ENCODE measurements at regions not wholly inside any gene's neighbourhood (a gene's known extent, or its start where the extent isn't known, plus 50 kb on each side); places are given as distances from the start of the nearest gene placed in this dataset.

DNA sequence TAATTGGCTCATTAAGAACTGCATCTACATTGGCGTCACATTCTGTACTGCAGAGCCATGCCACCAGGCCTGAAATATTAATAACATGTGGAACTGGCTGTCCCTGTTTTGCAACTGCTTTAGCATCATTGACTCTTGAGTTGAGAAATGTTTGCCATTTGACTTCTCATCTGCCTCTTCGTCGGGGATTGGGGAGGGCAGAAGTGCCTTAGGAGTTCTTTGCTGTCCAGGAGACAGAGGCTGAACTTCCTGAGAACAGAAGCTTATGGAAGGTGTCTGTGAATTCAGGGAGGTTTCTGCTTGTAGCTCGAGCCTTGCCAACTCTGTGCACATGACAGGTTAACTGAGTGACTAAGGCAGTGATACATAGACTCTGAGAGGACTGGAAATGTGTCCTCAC lies 265.0 kb downstream of the KIF4B start:
- TF ChIP-seq, protein P1, sequence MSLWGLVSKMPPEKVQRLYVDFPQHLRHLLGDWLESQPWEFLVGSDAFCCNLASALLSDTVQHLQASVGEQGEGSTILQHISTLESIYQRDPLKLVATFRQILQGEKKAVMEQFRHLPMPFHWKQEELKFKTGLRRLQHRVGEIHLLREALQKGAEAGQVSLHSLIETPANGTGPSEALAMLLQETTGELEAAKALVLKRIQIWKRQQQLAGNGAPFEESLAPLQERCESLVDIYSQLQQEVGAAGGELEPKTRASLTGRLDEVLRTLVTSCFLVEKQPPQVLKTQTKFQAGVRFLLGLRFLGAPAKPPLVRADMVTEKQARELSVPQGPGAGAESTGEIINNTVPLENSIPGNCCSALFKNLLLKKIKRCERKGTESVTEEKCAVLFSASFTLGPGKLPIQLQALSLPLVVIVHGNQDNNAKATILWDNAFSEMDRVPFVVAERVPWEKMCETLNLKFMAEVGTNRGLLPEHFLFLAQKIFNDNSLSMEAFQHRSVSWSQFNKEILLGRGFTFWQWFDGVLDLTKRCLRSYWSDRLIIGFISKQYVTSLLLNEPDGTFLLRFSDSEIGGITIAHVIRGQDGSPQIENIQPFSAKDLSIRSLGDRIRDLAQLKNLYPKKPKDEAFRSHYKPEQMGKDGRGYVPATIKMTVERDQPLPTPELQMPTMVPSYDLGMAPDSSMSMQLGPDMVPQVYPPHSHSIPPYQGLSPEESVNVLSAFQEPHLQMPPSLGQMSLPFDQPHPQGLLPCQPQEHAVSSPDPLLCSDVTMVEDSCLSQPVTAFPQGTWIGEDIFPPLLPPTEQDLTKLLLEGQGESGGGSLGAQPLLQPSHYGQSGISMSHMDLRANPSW (CRISPR knock-in tag; IDR thresholded peaks at IDR 0.05): no peak
- TF ChIP-seq ZNF830 (CRISPR knock-in tag; IDR thresholded peaks at IDR 0.05): no peak
- no peak for TF ChIP-seq ZNF316 (IDR thresholded peaks at IDR 0.05)
- TF ChIP-seq, protein P2, sequence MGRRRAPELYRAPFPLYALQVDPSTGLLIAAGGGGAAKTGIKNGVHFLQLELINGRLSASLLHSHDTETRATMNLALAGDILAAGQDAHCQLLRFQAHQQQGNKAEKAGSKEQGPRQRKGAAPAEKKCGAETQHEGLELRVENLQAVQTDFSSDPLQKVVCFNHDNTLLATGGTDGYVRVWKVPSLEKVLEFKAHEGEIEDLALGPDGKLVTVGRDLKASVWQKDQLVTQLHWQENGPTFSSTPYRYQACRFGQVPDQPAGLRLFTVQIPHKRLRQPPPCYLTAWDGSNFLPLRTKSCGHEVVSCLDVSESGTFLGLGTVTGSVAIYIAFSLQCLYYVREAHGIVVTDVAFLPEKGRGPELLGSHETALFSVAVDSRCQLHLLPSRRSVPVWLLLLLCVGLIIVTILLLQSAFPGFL (CRISPR knock-in tag; IDR thresholded peaks at IDR 0.05): no peak
- TF ChIP-seq, protein P3, sequence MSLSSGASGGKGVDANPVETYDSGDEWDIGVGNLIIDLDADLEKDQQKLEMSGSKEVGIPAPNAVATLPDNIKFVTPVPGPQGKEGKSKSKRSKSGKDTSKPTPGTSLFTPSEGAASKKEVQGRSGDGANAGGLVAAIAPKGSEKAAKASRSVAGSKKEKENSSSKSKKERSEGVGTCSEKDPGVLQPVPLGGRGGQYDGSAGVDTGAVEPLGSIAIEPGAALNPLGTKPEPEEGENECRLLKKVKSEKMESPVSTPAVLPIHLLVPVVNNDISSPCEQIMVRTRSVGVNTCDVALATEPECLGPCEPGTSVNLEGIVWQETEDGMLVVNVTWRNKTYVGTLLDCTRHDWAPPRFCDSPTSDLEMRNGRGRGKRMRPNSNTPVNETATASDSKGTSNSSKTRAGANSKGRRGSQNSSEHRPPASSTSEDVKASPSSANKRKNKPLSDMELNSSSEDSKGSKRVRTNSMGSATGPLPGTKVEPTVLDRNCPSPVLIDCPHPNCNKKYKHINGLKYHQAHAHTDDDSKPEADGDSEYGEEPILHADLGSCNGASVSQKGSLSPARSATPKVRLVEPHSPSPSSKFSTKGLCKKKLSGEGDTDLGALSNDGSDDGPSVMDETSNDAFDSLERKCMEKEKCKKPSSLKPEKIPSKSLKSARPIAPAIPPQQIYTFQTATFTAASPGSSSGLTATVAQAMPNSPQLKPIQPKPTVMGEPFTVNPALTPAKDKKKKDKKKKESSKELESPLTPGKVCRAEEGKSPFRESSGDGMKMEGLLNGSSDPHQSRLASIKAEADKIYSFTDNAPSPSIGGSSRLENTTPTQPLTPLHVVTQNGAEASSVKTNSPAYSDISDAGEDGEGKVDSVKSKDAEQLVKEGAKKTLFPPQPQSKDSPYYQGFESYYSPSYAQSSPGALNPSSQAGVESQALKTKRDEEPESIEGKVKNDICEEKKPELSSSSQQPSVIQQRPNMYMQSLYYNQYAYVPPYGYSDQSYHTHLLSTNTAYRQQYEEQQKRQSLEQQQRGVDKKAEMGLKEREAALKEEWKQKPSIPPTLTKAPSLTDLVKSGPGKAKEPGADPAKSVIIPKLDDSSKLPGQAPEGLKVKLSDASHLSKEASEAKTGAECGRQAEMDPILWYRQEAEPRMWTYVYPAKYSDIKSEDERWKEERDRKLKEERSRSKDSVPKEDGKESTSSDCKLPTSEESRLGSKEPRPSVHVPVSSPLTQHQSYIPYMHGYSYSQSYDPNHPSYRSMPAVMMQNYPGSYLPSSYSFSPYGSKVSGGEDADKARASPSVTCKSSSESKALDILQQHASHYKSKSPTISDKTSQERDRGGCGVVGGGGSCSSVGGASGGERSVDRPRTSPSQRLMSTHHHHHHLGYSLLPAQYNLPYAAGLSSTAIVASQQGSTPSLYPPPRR (CRISPR knock-in tag; IDR thresholded peaks at IDR 0.05; ENCODE audit: borderline replicate concordance): no peak
- TF ChIP-seq, protein P4, sequence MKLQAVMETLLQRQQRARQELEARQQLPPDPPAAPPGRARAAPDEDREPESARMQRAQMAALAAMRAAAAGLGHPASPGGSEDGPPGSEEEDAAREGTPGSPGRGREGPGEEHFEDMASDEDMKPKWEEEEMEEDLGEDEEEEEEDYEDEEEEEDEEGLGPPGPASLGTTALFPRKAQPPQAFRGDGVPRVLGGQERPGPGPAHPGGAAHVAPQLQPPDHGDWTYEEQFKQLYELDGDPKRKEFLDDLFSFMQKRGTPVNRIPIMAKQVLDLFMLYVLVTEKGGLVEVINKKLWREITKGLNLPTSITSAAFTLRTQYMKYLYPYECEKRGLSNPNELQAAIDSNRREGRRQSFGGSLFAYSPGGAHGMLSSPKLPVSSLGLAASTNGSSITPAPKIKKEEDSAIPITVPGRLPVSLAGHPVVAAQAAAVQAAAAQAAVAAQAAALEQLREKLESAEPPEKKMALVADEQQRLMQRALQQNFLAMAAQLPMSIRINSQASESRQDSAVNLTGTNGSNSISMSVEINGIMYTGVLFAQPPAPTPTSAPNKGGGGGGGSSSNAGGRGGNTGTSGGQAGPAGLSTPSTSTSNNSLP (IDR thresholded peaks at IDR 0.05; ENCODE audit: borderline replicate concordance, low read depth, low read length): no peak
